ENCODE measurements at regions not wholly inside any gene's neighbourhood (a gene's known extent, or its start where the extent isn't known, plus 50 kb on each side); places are given as distances from the start of the nearest gene placed in this dataset. TPM values are rescaled to one million over a fixed set of nuclear protein-coding genes. Genes with fewer than 3 reads are reported as not detected.

DNA sequence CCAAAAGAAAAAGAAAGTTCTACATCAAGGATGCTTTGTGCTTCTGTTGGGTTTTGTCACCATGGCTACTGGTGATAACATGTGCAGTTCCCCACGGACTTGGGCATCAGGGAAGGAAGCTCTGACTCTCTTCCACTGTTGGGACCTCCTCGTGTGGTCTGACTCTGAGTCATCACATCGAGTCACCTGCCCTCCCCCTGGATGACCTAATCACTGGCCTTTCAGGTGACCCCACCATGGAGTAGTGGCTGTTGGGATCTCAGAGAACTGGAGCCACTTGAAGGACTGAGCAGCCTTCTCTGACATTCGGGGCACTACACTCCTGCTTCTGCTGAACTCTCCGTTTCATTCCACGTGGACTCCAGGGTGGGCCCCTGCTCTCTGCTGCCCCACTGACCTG, 60.8 kb upstream of the DOCK1 start:
- DNase-seq (ENCODE audit: low read depth in 2 of 3, low spot score in 2 of 3): peak in 2 of 3 donors; percentile 47 to 79

DNA sequence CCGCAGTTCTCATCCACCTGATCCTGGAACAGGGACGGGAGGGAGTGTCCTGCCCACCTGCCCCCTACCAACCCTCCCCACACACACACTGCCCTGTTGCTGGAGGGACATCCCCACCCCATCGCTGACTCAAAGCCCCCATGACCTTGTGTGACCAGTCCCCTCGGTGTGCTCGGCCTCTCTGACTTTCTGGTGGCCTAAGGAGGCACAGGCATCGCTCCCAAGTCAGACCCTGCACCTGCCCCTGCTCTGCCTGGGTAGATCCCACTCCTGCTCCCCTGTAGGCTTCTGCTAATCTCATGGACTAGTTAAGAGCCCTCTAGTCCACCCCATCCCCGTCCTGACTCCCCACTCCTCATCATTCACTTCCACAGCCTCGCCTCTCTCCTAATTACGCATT, 58.8 kb upstream of the DOCK1 start:
- no peak for DNase-seq (ENCODE audit: low read depth in 2 of 3, low spot score in 2 of 3)

DNA sequence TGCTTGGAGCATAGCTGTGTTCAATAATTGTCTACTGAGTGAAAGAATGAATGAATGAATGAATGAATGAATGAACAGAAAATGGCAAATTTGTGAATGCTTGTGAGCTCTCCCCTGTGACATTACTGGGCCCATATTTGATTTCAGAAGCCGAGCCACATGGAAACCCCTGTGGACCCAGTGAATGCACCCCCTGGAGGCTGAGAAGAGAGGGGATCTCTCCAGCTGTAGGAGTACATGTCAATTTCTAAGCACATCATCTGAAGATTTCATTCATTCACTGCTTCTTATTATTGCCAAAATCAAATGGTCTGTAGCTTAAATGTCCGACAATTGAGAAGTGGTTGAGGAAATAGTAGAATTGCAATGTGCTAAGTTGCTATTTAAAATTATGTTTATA, 58.3 kb upstream of the DOCK1 start:
- no peak for DNase-seq (ENCODE audit: low read depth in 2 of 3, low spot score in 2 of 3)

DNA sequence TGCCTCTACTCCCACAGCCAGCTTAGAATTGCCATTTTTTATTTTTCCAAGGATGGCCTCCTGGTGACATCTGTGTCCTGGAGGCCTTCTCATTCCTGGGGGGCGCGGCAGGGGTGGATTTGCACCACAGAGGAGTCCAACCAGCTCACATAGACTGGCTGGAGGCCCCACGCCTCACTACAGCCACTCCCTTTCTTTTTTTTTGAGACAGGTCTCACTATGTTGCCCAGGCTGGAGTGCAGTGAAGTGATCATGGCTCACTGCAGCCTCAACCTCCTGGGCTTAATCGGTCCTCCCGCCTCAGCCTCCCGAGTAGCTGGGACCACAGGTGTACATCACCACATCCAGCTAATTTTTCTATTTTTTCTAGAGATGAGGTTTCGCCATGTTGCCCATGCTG, 57.6 kb upstream of the DOCK1 start:
- no peak for DNase-seq (ENCODE audit: low read depth in 2 of 3, low spot score in 2 of 3)

DNA sequence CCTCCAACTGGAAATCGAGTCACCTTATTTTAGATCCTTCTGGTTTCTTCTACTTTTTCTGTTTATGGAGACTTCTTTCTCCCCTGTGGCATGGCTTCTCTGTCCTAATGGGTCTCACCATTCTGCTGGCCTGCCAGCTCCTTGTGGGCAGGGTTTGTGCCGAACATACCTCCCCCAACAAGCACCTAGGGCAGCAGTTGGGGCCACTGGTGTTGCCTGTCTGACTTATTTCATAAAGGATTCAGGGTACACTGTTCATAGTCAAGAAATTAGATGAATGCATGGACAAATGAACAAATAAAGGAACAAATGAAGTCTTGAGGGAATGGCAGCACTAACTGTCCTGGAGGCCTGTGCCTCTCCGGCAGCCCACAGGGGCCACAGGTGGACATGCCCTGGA, 55.6 kb upstream of the DOCK1 start:
- no peak for DNase-seq (ENCODE audit: low read depth in 2 of 3, low spot score in 2 of 3)

DNA sequence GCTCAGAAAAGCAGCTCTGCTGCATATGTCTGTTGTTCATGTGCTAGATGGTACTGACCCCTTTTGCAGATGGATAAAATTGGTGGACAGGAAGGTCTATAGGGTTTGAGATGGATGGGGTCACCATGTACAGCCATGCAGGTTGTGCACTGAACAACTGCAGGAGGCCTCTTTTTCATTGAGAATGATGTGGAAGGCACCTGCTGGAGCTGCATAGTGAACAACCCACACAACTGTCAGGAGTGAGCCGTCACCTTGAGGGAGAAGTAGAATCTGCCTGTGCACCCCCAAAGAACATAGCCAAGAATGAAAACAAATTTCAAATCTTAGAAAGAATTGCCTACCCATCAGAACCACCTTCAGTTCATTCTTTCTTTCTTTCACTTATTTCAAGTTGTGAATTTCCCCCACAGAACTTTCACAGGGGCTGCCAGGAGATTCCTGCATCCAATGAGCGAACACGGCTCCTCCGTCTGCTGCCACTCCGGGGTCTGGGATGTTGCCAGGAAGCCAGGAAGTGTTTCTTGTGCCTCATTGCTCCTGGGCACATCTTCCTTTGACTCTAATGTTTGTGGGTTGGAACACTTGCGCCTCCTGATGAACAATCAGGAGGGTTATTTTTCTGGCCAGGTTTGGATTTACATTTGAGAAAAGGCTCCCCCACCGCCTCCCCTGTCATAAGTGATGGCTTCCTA, 53.7 kb upstream of the DOCK1 start:
- DNase-seq (ENCODE audit: low read depth in 2 of 3, low spot score in 2 of 3): no peak

DNA sequence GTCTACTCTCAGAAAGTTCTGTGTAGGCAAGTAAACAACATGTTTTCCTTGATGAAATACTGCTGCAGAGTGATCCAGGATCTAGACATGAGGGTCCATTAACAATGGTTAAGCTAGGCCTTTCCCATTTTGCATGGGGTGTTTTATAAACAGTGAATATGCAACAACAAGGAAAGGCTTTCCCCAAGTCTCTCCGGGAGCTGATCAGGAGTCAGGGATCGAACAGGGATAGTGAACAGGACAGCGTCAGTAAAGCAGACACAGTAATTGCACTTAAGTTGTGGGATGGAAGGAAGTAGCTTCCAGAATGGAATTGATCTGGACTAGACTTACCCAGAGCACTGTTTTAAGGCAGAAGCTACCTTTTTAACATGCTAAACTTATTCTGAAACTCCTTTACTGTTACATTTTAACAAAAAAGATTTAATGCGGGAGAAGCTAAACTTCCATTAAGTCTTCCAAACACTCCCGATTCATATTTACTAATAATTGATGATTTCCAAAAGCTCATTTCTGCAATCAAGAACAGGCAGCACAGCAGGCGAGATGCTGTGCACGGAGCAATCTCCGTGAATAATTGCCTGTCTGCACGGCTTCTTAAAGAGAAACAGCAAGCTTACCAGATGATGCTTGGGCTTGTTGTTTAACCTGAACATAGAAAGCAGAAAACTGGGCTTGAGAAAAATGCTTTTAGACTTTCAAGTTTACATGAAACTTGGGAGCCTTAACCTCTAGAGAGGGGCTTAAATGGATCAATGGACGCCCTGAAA, 50.3 kb upstream of the DOCK1 start:
- no peak for DNase-seq (ENCODE audit: low read depth in 2 of 3, low spot score in 2 of 3)

Small RNA genes lying in the stretch of these regions (small RNA-seq; reads per million reads assigned to genes)
- not detected for gene RF00271
